ENCODE measurements at regions not wholly inside any gene's neighbourhood (a gene's known extent, or its start where the extent isn't known, plus 50 kb on each side); places are given as distances from the start of the nearest gene placed in this dataset.

DNA sequence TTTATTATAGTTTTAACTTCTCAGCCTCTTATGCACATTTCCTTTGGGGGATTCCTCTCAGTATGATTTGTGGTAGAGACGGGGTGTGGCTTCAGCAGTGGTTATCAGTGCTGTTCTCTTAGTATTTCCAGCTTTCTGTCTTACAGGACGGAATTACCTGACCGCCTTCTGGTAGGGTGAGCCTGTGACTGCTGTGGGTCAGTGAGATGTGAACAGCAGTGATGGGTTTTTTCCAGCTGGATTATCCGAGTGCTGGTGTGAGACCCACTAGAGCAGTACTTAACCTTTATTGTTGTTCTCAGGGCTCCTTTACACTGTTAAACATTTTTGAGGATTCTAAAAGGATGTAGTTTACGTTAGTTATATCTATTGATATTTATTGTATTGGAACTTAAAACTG lies 135.2 kb downstream of the SLIT2 start:
- no peaks in the 10 kb centered on the region for H4K20me1 ChIP-seq (ENCODE audit: insufficient read depth, low read length)
- ATAC-seq (no peak), FAIRE-seq (no peak), DNase-seq (ENCODE audit: low spot score) (no peak)
- in situ Hi-C loops (cut with HindIII; ENCODE audit: extremely low pct_ligation_motif_present, low pct_unique_long_range_greater_than_20kb), result no loop called here
- WGBS (ENCODE audit: low lambda C conversion rate), result 8% methylated on average over 5 of the region's 5 CpGs
- H3K4me3 ChIP-seq (replicated peaks in 1 of 3; ENCODE audit: insufficient read depth in 1 of 3, low read depth in 2 of 3, low read length in 3 of 3), result no peak overlapping the region
- H3K9ac ChIP-seq (ENCODE audit: insufficient read depth, low read depth, low read length), result no peak overlapping the region
- CTCF ChIA-PET (ENCODE audit: low intra/inter-chr PET ratio, low total read pairs), result no interaction called here
- intact Hi-C loops (cut with micrococcal nuclease; ENCODE audit: unreplicated experiment), result no loop called here
- no peaks in the 10 kb centered on the region for H3K9me3 ChIP-seq (ENCODE audit: low read length)
- POLR2A ChIA-PET, result no interaction called here
- no peak overlapping the region for H3K27ac ChIP-seq (ENCODE audit: extremely low read length, insufficient read depth, low read length)
- BruUV-seq (replicated peaks), result no TSS peak
- no peaks in the 10 kb centered on the region for H3K79me2 ChIP-seq (ENCODE audit: insufficient read depth, low read length)
- no peaks in the 10 kb centered on the region for H3K4me1 ChIP-seq (ENCODE audit: insufficient read depth, low read length)
- no peaks in the 10 kb centered on the region; a peak in 1 of 5 replicates for H3K27me3 ChIP-seq (ENCODE audit: control insufficient read depth in 1 of 2, insufficient read depth in 2 of 2, low read length in 2 of 2)
- H3K4me2 ChIP-seq (ENCODE audit: low read depth, low read length), result no peak overlapping the region
- no peak overlapping the region for H2AFZ ChIP-seq (ENCODE audit: low read length)
- no peak for TF ChIP-seq ZNF724P (CRISPR knock-in tag; IDR thresholded peaks at IDR 0.05; ENCODE audit: borderline replicate concordance)
- TF ChIP-seq ZBTB42 (CRISPR knock-in tag; IDR thresholded peaks at IDR 0.05), result no peak
- TF ChIP-seq FLYWCH1 (CRISPR knock-in tag; IDR thresholded peaks at IDR 0.05), result no peak
- TF ChIP-seq SMARCC2 (IDR thresholded peaks at IDR 0.05), result no peak
- TF ChIP-seq ZNF331 (CRISPR knock-in tag; IDR thresholded peaks at IDR 0.05), result no peak
- TF ChIP-seq, protein P1, sequence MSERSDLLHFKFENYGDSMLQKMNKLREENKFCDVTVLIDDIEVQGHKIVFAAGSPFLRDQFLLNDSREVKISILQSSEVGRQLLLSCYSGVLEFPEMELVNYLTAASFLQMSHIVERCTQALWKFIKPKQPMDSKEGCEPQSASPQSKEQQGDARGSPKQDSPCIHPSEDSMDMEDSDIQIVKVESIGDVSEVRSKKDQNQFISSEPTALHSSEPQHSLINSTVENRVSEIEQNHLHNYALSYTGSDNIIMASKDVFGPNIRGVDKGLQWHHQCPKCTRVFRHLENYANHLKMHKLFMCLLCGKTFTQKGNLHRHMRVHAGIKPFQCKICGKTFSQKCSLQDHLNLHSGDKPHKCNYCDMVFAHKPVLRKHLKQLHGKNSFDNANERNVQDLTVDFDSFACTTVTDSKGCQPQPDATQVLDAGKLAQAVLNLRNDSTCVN (CRISPR knock-in tag; IDR thresholded peaks at IDR 0.05; ENCODE audit: borderline replicate concordance), result no peak
- TF ChIP-seq TAF1 (CRISPR knock-in tag; IDR thresholded peaks at IDR 0.05), result no peak
- no peak for TF ChIP-seq MLLT10 (CRISPR knock-in tag; IDR thresholded peaks at IDR 0.05)
- TF ChIP-seq, protein P2, sequence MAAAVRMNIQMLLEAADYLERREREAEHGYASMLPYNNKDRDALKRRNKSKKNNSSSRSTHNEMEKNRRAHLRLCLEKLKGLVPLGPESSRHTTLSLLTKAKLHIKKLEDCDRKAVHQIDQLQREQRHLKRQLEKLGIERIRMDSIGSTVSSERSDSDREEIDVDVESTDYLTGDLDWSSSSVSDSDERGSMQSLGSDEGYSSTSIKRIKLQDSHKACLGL (CRISPR knock-in tag; IDR thresholded peaks at IDR 0.05), result no peak
- no peak for TF ChIP-seq ZNF777 (CRISPR knock-in tag; IDR thresholded peaks at IDR 0.05)
- TF ChIP-seq TOPORS (CRISPR knock-in tag; IDR thresholded peaks at IDR 0.05), result no peak
- no peak for TF ChIP-seq DNMT3B (CRISPR knock-in tag; conservative IDR thresholded peaks at IDR 0.05)
- H3K36me3 ChIP-seq (replicated peaks in 1 of 2; ENCODE audit: control insufficient read depth in 1 of 2, insufficient read depth in 2 of 2, low read length in 2 of 2), result no peaks in the 10 kb centered on the region
